ENCODE measurements at regions not wholly inside any gene's neighbourhood (a gene's known extent, or its start where the extent isn't known, plus 50 kb on each side); places are given as distances from the start of the nearest gene placed in this dataset.

DNA sequence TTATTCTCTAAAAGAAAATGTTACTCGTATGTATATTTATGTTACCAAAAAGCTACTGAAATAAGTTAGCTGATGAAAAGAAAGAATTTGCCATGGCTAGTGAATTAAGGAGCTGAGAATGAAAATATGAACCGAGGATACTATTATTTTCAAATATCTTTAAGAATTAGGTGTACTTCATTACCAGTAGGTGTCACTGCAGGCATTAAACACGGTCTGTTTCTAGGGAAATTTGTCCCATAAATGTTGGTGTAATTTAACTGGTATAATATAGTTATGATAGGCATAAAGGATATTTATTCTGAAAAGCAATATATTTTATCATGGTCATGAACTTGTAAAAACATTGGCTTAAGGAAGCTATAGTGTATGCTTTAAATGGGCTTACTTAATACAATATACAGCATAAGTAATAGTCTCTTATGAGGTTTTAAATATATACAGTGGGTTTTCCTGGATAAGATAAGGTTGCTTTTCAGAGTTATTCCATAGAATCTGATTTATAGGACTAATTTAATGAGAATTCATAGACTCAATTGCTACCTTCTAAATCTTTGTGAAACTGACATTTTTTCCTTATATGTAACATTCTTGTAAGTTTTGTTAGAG lies 72.4 kb upstream of the MPDZ start:
- DNase-seq (peak in 2 of 5 donors; percentile 58 to 75), FAIRE-seq (peak; percentile 89)
- Histone ChIP-seq H3K27me3 (ENCODE audit: control insufficient read depth, insufficient read depth, low read length) (no peaks in the 10 kb centered on the region), H3K4me3 (ENCODE audit: low read length in 3 of 3) (no peak overlapping the region), H3K9ac (ENCODE audit: low read length in 3 of 3) (no peak overlapping the region), H3K4me1 (ENCODE audit: control insufficient read depth in 2 of 3, insufficient read depth in 2 of 3, low read depth in 1 of 3, low read length in 3 of 3) (no peaks in the 10 kb centered on the region), H3K36me3 (ENCODE audit: control insufficient read depth in 2 of 3, insufficient read depth in 3 of 3, low read length in 3 of 3) (no peaks in the 10 kb centered on the region), H3K9me3 (ENCODE audit: control insufficient read depth in 2 of 3, insufficient read depth in 1 of 3, low read length in 3 of 3) (no peaks in the 10 kb centered on the region), H3K27ac (ENCODE audit: low read depth in 2 of 2, low read length in 2 of 2) (no peak overlapping the region)
- intact Hi-C loops (cut with DNase I): no loop called here
- TF ChIP-seq, protein P1, sequence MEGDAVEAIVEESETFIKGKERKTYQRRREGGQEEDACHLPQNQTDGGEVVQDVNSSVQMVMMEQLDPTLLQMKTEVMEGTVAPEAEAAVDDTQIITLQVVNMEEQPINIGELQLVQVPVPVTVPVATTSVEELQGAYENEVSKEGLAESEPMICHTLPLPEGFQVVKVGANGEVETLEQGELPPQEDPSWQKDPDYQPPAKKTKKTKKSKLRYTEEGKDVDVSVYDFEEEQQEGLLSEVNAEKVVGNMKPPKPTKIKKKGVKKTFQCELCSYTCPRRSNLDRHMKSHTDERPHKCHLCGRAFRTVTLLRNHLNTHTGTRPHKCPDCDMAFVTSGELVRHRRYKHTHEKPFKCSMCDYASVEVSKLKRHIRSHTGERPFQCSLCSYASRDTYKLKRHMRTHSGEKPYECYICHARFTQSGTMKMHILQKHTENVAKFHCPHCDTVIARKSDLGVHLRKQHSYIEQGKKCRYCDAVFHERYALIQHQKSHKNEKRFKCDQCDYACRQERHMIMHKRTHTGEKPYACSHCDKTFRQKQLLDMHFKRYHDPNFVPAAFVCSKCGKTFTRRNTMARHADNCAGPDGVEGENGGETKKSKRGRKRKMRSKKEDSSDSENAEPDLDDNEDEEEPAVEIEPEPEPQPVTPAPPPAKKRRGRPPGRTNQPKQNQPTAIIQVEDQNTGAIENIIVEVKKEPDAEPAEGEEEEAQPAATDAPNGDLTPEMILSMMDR (IDR thresholded peaks at IDR 0.05; ENCODE audit: borderline replicate concordance, extremely low read depth, insufficient read depth): peak; percentile 49

DNA sequence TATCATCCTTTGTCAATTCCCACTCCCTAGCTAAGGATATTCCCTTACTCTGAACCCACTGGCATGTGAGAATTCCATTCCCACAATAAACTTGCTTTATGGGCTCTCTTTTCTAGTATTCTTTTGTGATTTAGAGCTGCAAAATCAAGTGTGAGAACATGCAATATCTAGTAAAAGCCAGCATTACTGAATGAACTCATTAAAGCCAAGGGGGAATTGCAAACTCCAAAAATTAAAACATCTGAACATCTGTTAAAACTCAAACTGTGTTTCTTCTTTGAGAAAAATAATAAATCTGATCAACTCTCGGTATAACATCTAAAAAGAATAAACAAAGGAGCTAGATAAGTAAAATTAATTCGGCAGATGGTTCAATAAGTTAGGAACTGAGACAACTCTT lies 53.1 kb upstream of the MPDZ start:
- DNase-seq: peak in 2 of 5 donors; percentile 26 to 45
- no peaks in the 10 kb centered on the region for H3K36me3 ChIP-seq (ENCODE audit: control insufficient read depth in 2 of 3, insufficient read depth in 3 of 3, low read length in 3 of 3)
- TF ChIP-seq, protein P1 (IDR thresholded peaks at IDR 0.05; ENCODE audit: borderline replicate concordance, extremely low read depth, insufficient read depth): no peak
- no peaks in the 10 kb centered on the region for H3K4me1 ChIP-seq (ENCODE audit: control insufficient read depth in 2 of 3, insufficient read depth in 2 of 3, low read depth in 1 of 3, low read length in 3 of 3)
- no peak for FAIRE-seq
- H3K4me3 ChIP-seq (ENCODE audit: low read length in 3 of 3): no peak overlapping the region
- no peaks in the 10 kb centered on the region for H3K27me3 ChIP-seq (ENCODE audit: control insufficient read depth, insufficient read depth, low read length)
- no peak overlapping the region for H3K9ac ChIP-seq (ENCODE audit: low read length in 3 of 3)
- no peak overlapping the region for H3K27ac ChIP-seq (ENCODE audit: low read depth in 2 of 2, low read length in 2 of 2)
- intact Hi-C loops (cut with DNase I): no loop called here
- no peaks in the 10 kb centered on the region for H3K9me3 ChIP-seq (ENCODE audit: control insufficient read depth in 2 of 3, insufficient read depth in 1 of 3, low read length in 3 of 3)

DNA sequence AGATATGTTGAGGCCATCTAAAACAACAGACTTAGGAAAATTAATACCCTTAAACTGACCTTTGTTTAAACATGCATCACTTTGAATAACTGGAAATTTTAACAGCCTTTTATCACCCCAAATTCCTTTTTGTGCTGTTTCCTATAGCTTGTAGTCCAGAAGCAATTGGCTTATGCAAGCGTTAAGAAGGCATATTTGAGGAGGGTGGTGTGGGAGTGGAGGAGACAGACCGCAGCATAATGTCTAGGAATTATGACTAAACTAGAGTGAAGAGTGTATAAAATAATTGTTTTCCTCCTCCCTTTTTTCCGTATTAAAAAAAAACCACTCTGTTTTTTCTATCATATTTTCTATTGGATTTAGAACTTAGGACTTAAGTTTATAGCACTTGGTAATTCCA lies 51.8 kb upstream of the MPDZ start:
- DNase-seq (no peak), FAIRE-seq (no peak)
- H3K36me3 ChIP-seq (ENCODE audit: control insufficient read depth in 2 of 3, insufficient read depth in 3 of 3, low read length in 3 of 3): no peaks in the 10 kb centered on the region
- no peaks in the 10 kb centered on the region for H3K4me1 ChIP-seq (ENCODE audit: control insufficient read depth in 2 of 3, insufficient read depth in 2 of 3, low read depth in 1 of 3, low read length in 3 of 3)
- H3K4me3 ChIP-seq (ENCODE audit: low read length in 3 of 3): no peak overlapping the region
- H3K9me3 ChIP-seq (ENCODE audit: control insufficient read depth in 2 of 3, insufficient read depth in 1 of 3, low read length in 3 of 3): no peaks in the 10 kb centered on the region
- no peak overlapping the region for H3K27ac ChIP-seq (ENCODE audit: low read depth in 2 of 2, low read length in 2 of 2)
- no peaks in the 10 kb centered on the region for H3K27me3 ChIP-seq (ENCODE audit: control insufficient read depth, insufficient read depth, low read length)
- H3K9ac ChIP-seq (ENCODE audit: low read length in 3 of 3): no peak overlapping the region
- TF ChIP-seq, protein P1 (IDR thresholded peaks at IDR 0.05; ENCODE audit: borderline replicate concordance, extremely low read depth, insufficient read depth): no peak
- intact Hi-C loops (cut with DNase I): no loop called here

Data from kidney (tissue), 13 donors.